Lung (tissue), 11 donors: ENCODE measurements at regions not wholly inside any gene's neighbourhood (a gene's known extent, or its start where the extent isn't known, plus 50 kb on each side); places are given as distances from the start of the nearest gene placed in this dataset.

ENCODE experiments used
- ATAC-seq: fragments of 200-7000 bp; cut with Tn5 transposase; one replicate; pipeline ENCODE4 v1.9.1; 2020; ENCODE audit warnings: moderate number of reproducible peaks; ENCODE audit not compliant: insufficient read depth, low FRiP score
- DNase-seq, 3 donors: peaks; one replicate each; pipeline ENCODE4 v3.0.0-alpha.2; 2013 to 2017
- H3K27ac ChIP-seq, 2 donors: one replicate each; pipeline ENCODE4 v1.5.1; 2013; ENCODE audit warnings: mild to moderate bottlenecking in 2 of 2, moderate library complexity in 2 of 2, control low read depth in 1 of 2, inconsistent platforms in 1 of 2, low read depth in 1 of 2, low read length in 1 of 2
- H3K27me3 ChIP-seq, 3 donors: one replicate each; pipeline ENCODE4 v1.5.1; 2013; ENCODE audit warnings: low read length in 2 of 3; ENCODE audit not compliant: control insufficient read depth in 3 of 3, insufficient read depth in 3 of 3
- H3K36me3 ChIP-seq, 4 donors: one replicate each; pipeline ENCODE4 v1.5.1; 2013; ENCODE audit warnings: low read length in 4 of 4, mild to moderate bottlenecking in 1 of 4, moderate library complexity in 1 of 4; ENCODE audit not compliant: control insufficient read depth in 4 of 4, insufficient read depth in 4 of 4
- H3K4me1 ChIP-seq, 5 donors: one replicate each; pipeline ENCODE4 v1.5.1; 2013; ENCODE audit warnings: low read length in 5 of 5, mild to moderate bottlenecking in 2 of 5, moderate library complexity in 1 of 5; ENCODE audit not compliant: control insufficient read depth in 5 of 5, insufficient read depth in 5 of 5
- H3K4me3 ChIP-seq: one replicate; pipeline ENCODE4 v1.5.1; 2013; ENCODE audit warnings: mild to moderate bottlenecking, control low read depth, moderate library complexity
- H3K9ac ChIP-seq, 2 donors: one replicate each; pipeline ENCODE4 v1.5.1; 2013; ENCODE audit warnings: low read length in 2 of 2, control low read depth in 1 of 2; ENCODE audit not compliant: insufficient read depth in 1 of 2
- H3K9me3 ChIP-seq, 4 donors: one replicate each; pipeline ENCODE4 v1.5.1; 2013; ENCODE audit warnings: low read length in 3 of 4, mild to moderate bottlenecking in 1 of 4, moderate library complexity in 1 of 4; ENCODE audit not compliant: control insufficient read depth in 4 of 4, insufficient read depth in 3 of 4
- CTCF ChIP-seq: IDR thresholded peaks from 2 replicates; pipeline ENCODE4 v1.5.1; 2012; ENCODE audit warnings: mild to moderate bottlenecking; ENCODE audit errors: control extremely low read depth, extremely low read depth
- WGBS, 2 donors: extraction: QIAGEN DNeasy Blood & Tissue Kit; methylation state at CpG; one replicate each; pipeline ENCODE4 v1.1.7; 2013; 5-methylcytosine and 5-hydroxymethylcytosine counted together
- donor health status: control.
- donor health status: control.
- donor health status: Bipolar disorder and iron deficiency.
- donor health status: healthy.
- donor health status: DM: yes; HTN: yes; CAD: no.

- no peak for TF ChIP-seq CTCF
- Histone ChIP-seq H3K9me3 (no peaks in the 10 kb centered on the region), H3K27ac (no peak overlapping the region), H3K27me3 (peaks cover 0 to 3% (median 0%) of the 10 kb centered on the region in 3 donors), H3K36me3 (no peaks in the 10 kb centered on the region), H3K4me1 (no peaks in the 10 kb centered on the region), H3K9ac (no peak overlapping the region), H3K4me3 (no peak overlapping the region)
- ATAC-seq (no peak), DNase-seq (no peak)
- 74 to 77% methylated on average over 6 of the region's 6 CpGs for WGBS, 2 donors
Measured at GRCh38 chr1:63169057-63169456, 153.3 kb upstream of the FOXD3 start.

GRCh38 chr1:63173161-63173560 is 149.2 kb upstream of the FOXD3 start:
- Histone ChIP-seq H3K4me1 (no peaks in the 10 kb centered on the region), H3K4me3 (no peak overlapping the region), H3K27me3 (peaks cover 0 to 3% (median 0%) of the 10 kb centered on the region in 3 donors), H3K27ac (no peak overlapping the region), H3K9ac (no peak overlapping the region), H3K36me3 (no peaks in the 10 kb centered on the region), H3K9me3 (no peaks in the 10 kb centered on the region)
- 55 to 78% methylated on average over 1 of the region's 1 CpG for WGBS, 2 donors
- DNase-seq = no peak
- ATAC-seq = no peak
- TF ChIP-seq CTCF = no peak

GRCh38 chr1:63189677-63190076 is 132.7 kb upstream of the FOXD3 start:
- 23 to 39% methylated on average over 1 of the region's 1 CpG for WGBS, 2 donors
- Histone ChIP-seq H3K27ac (no peak overlapping the region), H3K4me1 (no peaks in the 10 kb centered on the region), H3K9me3 (no peaks in the 10 kb centered on the region), H3K27me3 (peaks cover 0 to 49% (median 30%) of the 10 kb centered on the region in 3 donors), H3K4me3 (no peak overlapping the region), H3K9ac (no peak overlapping the region), H3K36me3 (no peaks in the 10 kb centered on the region)
- ATAC-seq (no peak), DNase-seq (no peak)
- TF ChIP-seq CTCF = no peak

- DNase-seq (no peak), ATAC-seq (no peak)
- Histone ChIP-seq H3K36me3 (no peaks in the 10 kb centered on the region), H3K27ac (no peak overlapping the region), H3K4me1 (no peaks in the 10 kb centered on the region), H3K9ac (no peak overlapping the region), H3K9me3 (no peaks in the 10 kb centered on the region), H3K4me3 (no peak overlapping the region), H3K27me3 (peaks cover 0 to 53% (median 35%) of the 10 kb centered on the region in 3 donors)
- TF ChIP-seq CTCF = no peak
- WGBS, 2 donors = 43 to 50% methylated on average over 2 of the region's 2 CpGs
Measured at GRCh38 chr1:63190171-63190570, 132.2 kb upstream of the FOXD3 start.
